Ascending aorta (tissue), 2 donors: ENCODE measurements at regions not wholly inside any gene's neighbourhood (a gene's known extent, or its start where the extent isn't known, plus 50 kb on each side); places are given as distances from the start of the nearest gene placed in this dataset.
A peak's percentile ranks its signal among the peaks of the same experiment; 100 is the strongest.

Experiments
- DNase-seq, 2 donors: peaks; one replicate each; pipeline ENCODE4 v3.0.0-alpha.2; 2019; ENCODE audit warnings: low spot score in 2 of 2
- H3K27ac ChIP-seq, 2 donors: fragments of 200-600 bp; sonication (generic); one replicate each; pipeline ENCODE4 v1.5.1; 2016 to 2017; ENCODE audit warnings: mild to moderate bottlenecking in 1 of 2
- H3K27me3 ChIP-seq: fragments of 200-600 bp; sonication (generic); one replicate; pipeline ENCODE4 v1.5.1; 2017
- H3K36me3 ChIP-seq, 2 donors: fragments of 200-600 bp; sonication (generic); one replicate each; pipeline ENCODE4 v1.5.1; 2016
- H3K4me1 ChIP-seq, 2 donors: fragments of 200-600 bp; sonication (generic); one replicate each; pipeline ENCODE4 v1.5.1; 2016 to 2017; ENCODE audit warnings: mild to moderate bottlenecking in 1 of 2
- H3K4me3 ChIP-seq, 2 donors: fragments of 200-600 bp; sonication (generic); one replicate each; pipeline ENCODE4 v1.5.1; 2016 to 2017; ENCODE audit warnings: mild to moderate bottlenecking in 1 of 2
- H3K9me3 ChIP-seq, 2 donors: fragments of 200-600 bp; sonication (generic); one replicate each; pipeline ENCODE4 v1.5.1; 2016
- intact Hi-C: fragments of 100-400 bp; cut with DNase I; formaldehyde crosslinking; loops from one replicate; pipeline ENCODE4 v1.15.1; 2023
- TF ChIP-seq, protein P1 (sequence below), 3 experiments: fragments of 200-600 bp in 2 of 3; fragments of 450-650 bp in 1 of 3; sonication (generic) in 2 of 3; IDR thresholded peaks; one replicate each; pipeline ENCODE4 v1.5.1; 2016 to 2019; ENCODE audit warnings: antibody characterized with exemption in 3 of 3, mild to moderate bottlenecking in 1 of 3, moderate library complexity in 1 of 3

DNA sequence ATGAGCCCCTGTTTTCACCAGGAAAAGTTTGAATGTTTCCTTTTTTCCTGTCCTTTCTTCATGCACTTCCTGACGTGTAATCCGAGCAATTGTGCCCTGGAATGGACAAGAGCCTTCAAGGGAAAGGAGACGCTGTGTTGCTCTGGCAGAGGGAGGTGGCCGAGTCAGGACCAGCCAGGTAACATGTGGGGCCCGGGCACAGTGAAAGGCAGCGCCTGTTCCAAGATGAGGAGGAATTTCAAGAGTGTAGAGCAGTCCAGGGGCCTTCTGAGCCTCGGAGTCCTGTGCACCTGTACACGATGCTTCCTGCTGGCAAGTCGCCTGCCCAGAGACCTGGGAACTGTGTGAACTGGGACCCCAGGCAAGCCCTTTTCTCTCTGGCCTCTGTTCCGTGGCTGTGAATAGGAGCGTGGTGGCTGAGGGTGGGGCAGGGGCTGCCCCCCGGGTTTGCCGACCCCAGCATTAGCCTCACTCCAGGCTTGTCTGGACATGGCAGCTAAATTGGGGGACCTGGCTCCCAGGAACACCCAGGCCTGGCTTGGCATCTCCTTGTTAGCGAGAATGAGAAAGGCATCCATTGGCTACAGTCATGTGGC is 92.0 kb downstream of the MYEOV start:
- H3K27me3 ChIP-seq, result no peaks in the 10 kb centered on the region
- TF ChIP-seq, protein P1, sequence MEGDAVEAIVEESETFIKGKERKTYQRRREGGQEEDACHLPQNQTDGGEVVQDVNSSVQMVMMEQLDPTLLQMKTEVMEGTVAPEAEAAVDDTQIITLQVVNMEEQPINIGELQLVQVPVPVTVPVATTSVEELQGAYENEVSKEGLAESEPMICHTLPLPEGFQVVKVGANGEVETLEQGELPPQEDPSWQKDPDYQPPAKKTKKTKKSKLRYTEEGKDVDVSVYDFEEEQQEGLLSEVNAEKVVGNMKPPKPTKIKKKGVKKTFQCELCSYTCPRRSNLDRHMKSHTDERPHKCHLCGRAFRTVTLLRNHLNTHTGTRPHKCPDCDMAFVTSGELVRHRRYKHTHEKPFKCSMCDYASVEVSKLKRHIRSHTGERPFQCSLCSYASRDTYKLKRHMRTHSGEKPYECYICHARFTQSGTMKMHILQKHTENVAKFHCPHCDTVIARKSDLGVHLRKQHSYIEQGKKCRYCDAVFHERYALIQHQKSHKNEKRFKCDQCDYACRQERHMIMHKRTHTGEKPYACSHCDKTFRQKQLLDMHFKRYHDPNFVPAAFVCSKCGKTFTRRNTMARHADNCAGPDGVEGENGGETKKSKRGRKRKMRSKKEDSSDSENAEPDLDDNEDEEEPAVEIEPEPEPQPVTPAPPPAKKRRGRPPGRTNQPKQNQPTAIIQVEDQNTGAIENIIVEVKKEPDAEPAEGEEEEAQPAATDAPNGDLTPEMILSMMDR (IDR thresholded peaks at IDR 0.05), result no peak
- H3K27ac ChIP-seq, result no peak overlapping the region
- intact Hi-C loops, result no loop called here
- no peaks in the 10 kb centered on the region for H3K36me3 ChIP-seq
- DNase-seq, result peak in 1 of 2 donors; percentile 54
- H3K4me3 ChIP-seq, result no peak overlapping the region
- peaks cover 0 to 15% of the 10 kb centered on the region in 2 donors for H3K9me3 ChIP-seq
- H3K4me1 ChIP-seq, result no peaks in the 10 kb centered on the region

GRCh38 chr11:69386594-69387408 is 92.8 kb downstream of the MYEOV start:
- no peaks in the 10 kb centered on the region for H3K36me3 ChIP-seq
- peak in 1 of 2 donors; percentile 49 for DNase-seq
- intact Hi-C loops, result no loop called here

DNA sequence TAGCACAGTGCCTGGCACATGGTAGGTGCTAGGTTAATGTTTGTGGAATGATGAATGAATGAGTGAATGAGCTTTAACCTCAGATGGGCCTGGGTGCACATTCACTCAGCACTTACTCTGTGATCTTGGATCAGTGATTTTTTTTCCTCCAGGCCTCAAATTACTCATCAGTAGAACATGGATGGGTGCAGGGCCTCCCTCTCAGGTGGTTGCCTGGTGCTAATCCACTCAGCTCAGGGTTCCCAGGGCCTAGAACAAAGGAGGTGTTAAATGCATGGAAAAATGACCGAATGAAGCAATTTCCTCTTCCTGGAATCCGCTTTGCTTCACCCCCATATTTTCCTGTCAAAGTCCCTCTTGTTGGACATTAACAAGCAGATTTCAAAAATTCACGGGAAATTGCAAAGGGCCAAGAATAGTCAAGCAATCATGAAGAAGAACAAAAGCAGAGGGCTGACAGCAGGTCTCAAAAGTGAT is 93.5 kb downstream of the MYEOV start:
- TF ChIP-seq, protein P1 (IDR thresholded peaks at IDR 0.05), result no peak
- DNase-seq, result no peak
- Histone ChIP-seq H3K9me3 (peaks cover 0 to 15% of the 10 kb centered on the region in 2 donors), H3K4me1 (no peaks in the 10 kb centered on the region), H3K4me3 (no peak overlapping the region), H3K27ac (no peak overlapping the region), H3K27me3 (no peaks in the 10 kb centered on the region), H3K36me3 (no peaks in the 10 kb centered on the region)
- intact Hi-C loops, result no loop called here

More at GRCh38 chr11:69386594-69387408, 92.8 kb downstream of the MYEOV start:
- no peak overlapping the region for H3K27ac ChIP-seq
- TF ChIP-seq, protein P1 (IDR thresholded peaks at IDR 0.05), result no peak
- no peak overlapping the region for H3K4me3 ChIP-seq
- H3K27me3 ChIP-seq, result no peaks in the 10 kb centered on the region
- peaks cover 0 to 15% of the 10 kb centered on the region in 2 donors for H3K9me3 ChIP-seq
- no peaks in the 10 kb centered on the region for H3K4me1 ChIP-seq

- intact Hi-C loops, result no loop called here
- TF ChIP-seq, protein P1 (IDR thresholded peaks at IDR 0.05), result no peak
- Histone ChIP-seq H3K36me3 (no peaks in the 10 kb centered on the region), H3K4me3 (no peak overlapping the region), H3K27ac (no peak overlapping the region), H3K4me1 (no peaks in the 10 kb centered on the region), H3K27me3 (no peaks in the 10 kb centered on the region), H3K9me3 (peaks cover 0 to 15% of the 10 kb centered on the region in 2 donors)
- DNase-seq, result no peak
Measured at GRCh38 chr11:69388210-69388609, 93.3 kb upstream of the LINC01488 start.

DNA sequence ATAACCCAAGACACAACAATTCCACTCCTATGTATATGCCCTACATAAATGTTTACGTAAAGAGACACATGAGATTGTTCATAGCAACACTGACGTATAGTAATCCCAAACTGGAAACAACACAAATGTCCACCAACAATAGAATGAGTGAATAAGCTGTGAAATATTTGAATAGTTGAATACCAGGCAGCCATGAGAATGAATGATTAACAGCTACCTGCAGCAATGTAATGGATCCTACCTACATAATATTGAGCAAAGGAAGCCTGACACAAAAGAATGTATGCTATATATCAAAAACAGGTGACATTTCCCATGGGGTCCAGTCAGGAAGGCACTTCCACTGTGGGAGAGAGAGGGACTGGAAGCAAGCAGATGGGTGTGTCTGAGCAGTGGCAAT is 92.8 kb upstream of the LINC01488 start:
- Histone ChIP-seq H3K27ac (no peak overlapping the region), H3K36me3 (no peaks in the 10 kb centered on the region), H3K4me1 (no peaks in the 10 kb centered on the region), H3K27me3 (no peaks in the 10 kb centered on the region), H3K9me3 (peaks cover 0 to 15% of the 10 kb centered on the region in 2 donors), H3K4me3 (no peak overlapping the region)
- intact Hi-C loops, result no loop called here
- no peak for DNase-seq
- TF ChIP-seq, protein P1 (IDR thresholded peaks at IDR 0.05), result no peak
